ENCODE measurements at regions not wholly inside any gene's neighbourhood (a gene's known extent, or its start where the extent isn't known, plus 50 kb on each side); places are given as distances from the start of the nearest gene placed in this dataset.
"Not testable (repeated sequence)": the region's sequence is repeated elsewhere in the genome, so short reads cannot be mapped to it uniquely, and the experiment has no call there.

GRCh38 chr3:105960381-105960780 lies 91.6 kb upstream of the CBLB start:
- Mint-ChIP-seq H3K9me3 (peaks cover 0 to 13% of the 10 kb centered on the region in 2 donors), H3K27me3 (no peaks in the 10 kb centered on the region), H3K4me3 (no peak overlapping the region), H3K4me1 (peaks cover 5% of the 10 kb centered on the region), H3K27ac (no peak overlapping the region)
- no peak for ATAC-seq
- no peak for DNase-seq

GRCh38 chr3:105963161-105963560 lies 94.3 kb upstream of the CBLB start:
- Mint-ChIP-seq H3K4me3 (no peak overlapping the region), H3K27ac (no peak overlapping the region), H3K9me3 (peaks cover 0 to 22% of the 10 kb centered on the region in 2 donors), H3K4me1 (peaks cover 5% of the 10 kb centered on the region), H3K27me3 (no peaks in the 10 kb centered on the region)
- no peak for ATAC-seq
- DNase-seq, result no peak

- Mint-ChIP-seq H3K4me3 (no peak overlapping the region), H3K4me1 (peaks cover 5% of the 10 kb centered on the region), H3K27me3 (no peaks in the 10 kb centered on the region), H3K9me3 (peaks cover 6 to 29% of the 10 kb centered on the region in 2 donors), H3K27ac (no peak overlapping the region)
- no peak for ATAC-seq
- no peak for DNase-seq
Measured at GRCh38 chr3:105965384-105965783, 96.6 kb upstream of the CBLB start.

- DNase-seq (no peak), ATAC-seq (no peak)
- H3K4me1 Mint-ChIP-seq, result no peaks in the 10 kb centered on the region
- peaks cover 23 to 41% of the 10 kb centered on the region in 2 donors for H3K9me3 Mint-ChIP-seq
- H3K27ac Mint-ChIP-seq, result no peak overlapping the region
- no peak overlapping the region for H3K4me3 Mint-ChIP-seq
- H3K27me3 Mint-ChIP-seq, result no peaks in the 10 kb centered on the region
Measured at GRCh38 chr3:105967117-105967516, 98.3 kb upstream of the CBLB start.

GRCh38 chr3:105970283-105970682 lies 101.5 kb upstream of the CBLB start:
- Mint-ChIP-seq H3K9me3 (peaks cover 26 to 38% of the 10 kb centered on the region in 2 donors), H3K4me3 (no peak overlapping the region), H3K27me3 (no peaks in the 10 kb centered on the region), H3K4me1 (no peaks in the 10 kb centered on the region), H3K27ac (no peak overlapping the region)
- ATAC-seq, result no peak
- no peak for DNase-seq

- H3K9me3 Mint-ChIP-seq, result peaks cover 26 to 28% of the 10 kb centered on the region in 2 donors
- H3K27ac Mint-ChIP-seq, result no peak overlapping the region
- H3K27me3 Mint-ChIP-seq, result no peaks in the 10 kb centered on the region
- ATAC-seq (no peak), DNase-seq (no peak)
- no peaks in the 10 kb centered on the region for H3K4me1 Mint-ChIP-seq
- H3K4me3 Mint-ChIP-seq, result no peak overlapping the region
Measured at GRCh38 chr3:105972069-105972468, 103.3 kb upstream of the CBLB start.

- ATAC-seq (no peak), DNase-seq (no peak)
- H3K27me3 Mint-ChIP-seq, result no peaks in the 10 kb centered on the region
- H3K27ac Mint-ChIP-seq, result no peak overlapping the region
- H3K4me3 Mint-ChIP-seq, result no peak overlapping the region
- peaks cover 26 to 28% of the 10 kb centered on the region in 2 donors for H3K9me3 Mint-ChIP-seq
- H3K4me1 Mint-ChIP-seq, result no peaks in the 10 kb centered on the region
Measured at GRCh38 chr3:105974381-105974780, 105.6 kb upstream of the CBLB start.

- no peaks in the 10 kb centered on the region for H3K4me1 Mint-ChIP-seq
- H3K4me3 Mint-ChIP-seq, result no peak overlapping the region
- no peaks in the 10 kb centered on the region for H3K27me3 Mint-ChIP-seq
- no peak overlapping the region for H3K27ac Mint-ChIP-seq
- ATAC-seq (no peak), DNase-seq (no peak)
- H3K9me3 Mint-ChIP-seq, result peaks cover 12 to 13% of the 10 kb centered on the region in 2 donors
Measured at GRCh38 chr3:105976196-105976595, 107.4 kb upstream of the CBLB start.

GRCh38 chr3:105979961-105980360 lies 111.1 kb upstream of the CBLB start:
- ATAC-seq (no peak), DNase-seq (no peak)
- H3K27me3 Mint-ChIP-seq, result no peaks in the 10 kb centered on the region
- peaks cover 4% of the 10 kb centered on the region for H3K4me1 Mint-ChIP-seq
- no peak overlapping the region for H3K27ac Mint-ChIP-seq
- no peak overlapping the region for H3K4me3 Mint-ChIP-seq
- H3K9me3 Mint-ChIP-seq, result peaks cover 0 to 20% of the 10 kb centered on the region in 2 donors

- ATAC-seq, result no peak
- Mint-ChIP-seq H3K4me3 (no peak overlapping the region), H3K9me3 (peaks cover 4 to 20% of the 10 kb centered on the region in 2 donors), H3K27ac (no peak overlapping the region), H3K27me3 (no peaks in the 10 kb centered on the region), H3K4me1 (peaks cover 14% of the 10 kb centered on the region)
- no peak for DNase-seq
Measured at GRCh38 chr3:105982207-105982606, 113.4 kb upstream of the CBLB start.

GRCh38 chr3:105984837-105985236 lies 116.0 kb upstream of the CBLB start:
- no peak for DNase-seq
- no peak overlapping the region for H3K4me3 Mint-ChIP-seq
- peaks cover 34% of the 10 kb centered on the region for H3K4me1 Mint-ChIP-seq
- H3K27me3 Mint-ChIP-seq, result no peaks in the 10 kb centered on the region
- no peak overlapping the region for H3K27ac Mint-ChIP-seq
- peaks cover 20 to 34% of the 10 kb centered on the region in 2 donors for H3K9me3 Mint-ChIP-seq
- no peak for ATAC-seq

GRCh38 chr3:105986343-105986742 lies 117.5 kb upstream of the CBLB start:
- not testable (repeated sequence) for ATAC-seq, H3K4me3 Mint-ChIP-seq, H3K27me3 Mint-ChIP-seq

GRCh38 chr3:105987809-105988208 lies 119.0 kb upstream of the CBLB start:
- peaks cover 38 to 48% of the 10 kb centered on the region in 2 donors for H3K9me3 Mint-ChIP-seq
- no peaks in the 10 kb centered on the region for H3K27me3 Mint-ChIP-seq
- DNase-seq, result no peak
- peaks cover 34% of the 10 kb centered on the region for H3K4me1 Mint-ChIP-seq
- peak overlapping the region; percentile 4 to 53 for H3K4me3 Mint-ChIP-seq
- H3K27ac Mint-ChIP-seq, result peak overlapping the region in 1 of 2 donors; percentile 38
- ATAC-seq, result no peak

More at GRCh38 chr3:105986343-105986742, 117.5 kb upstream of the CBLB start:
- H3K4me1 Mint-ChIP-seq, result peaks cover 34% of the 10 kb centered on the region
- H3K9me3 Mint-ChIP-seq, result peaks cover 32 to 49% of the 10 kb centered on the region in 2 donors
- H3K27ac Mint-ChIP-seq, DNase-seq: not testable (repeated sequence)

- Mint-ChIP-seq H3K9me3 (peaks cover 40 to 44% of the 10 kb centered on the region in 2 donors), H3K4me3 (peak overlapping the region; percentile 25 to 53), H3K27ac (peak overlapping the region in 1 of 2 donors; percentile 23), H3K27me3 (no peaks in the 10 kb centered on the region), H3K4me1 (peaks cover 34% of the 10 kb centered on the region)
- ATAC-seq (no peak), DNase-seq (no peak)
Measured at GRCh38 chr3:105988540-105989212, 119.9 kb upstream of the CBLB start.

GRCh38 chr3:105996781-105997180 lies 128.0 kb upstream of the CBLB start:
- H3K9me3 Mint-ChIP-seq, result peaks cover 42 to 45% of the 10 kb centered on the region in 2 donors
- H3K4me1 Mint-ChIP-seq, result peaks cover 11% of the 10 kb centered on the region
- ATAC-seq (no peak), DNase-seq (no peak)
- no peaks in the 10 kb centered on the region for H3K27me3 Mint-ChIP-seq
- no peak overlapping the region for H3K4me3 Mint-ChIP-seq
- no peak overlapping the region for H3K27ac Mint-ChIP-seq

- Mint-ChIP-seq H3K9me3 (peaks cover 40% of the 10 kb centered on the region in 2 donors), H3K4me1 (peaks cover 11% of the 10 kb centered on the region), H3K27ac (no peak overlapping the region), H3K27me3 (no peaks in the 10 kb centered on the region), H3K4me3 (no peak overlapping the region)
- ATAC-seq (no peak), DNase-seq (no peak)
Measured at GRCh38 chr3:105997466-105997799, 128.6 kb upstream of the CBLB start.
